VCaP (cell line): ENCODE measurements at regions not wholly inside any gene's neighbourhood (a gene's known extent, or its start where the extent isn't known, plus 50 kb on each side); places are given as distances from the start of the nearest gene placed in this dataset.

ENCODE experiments used
- H3K27ac ChIP-seq: fragments of 450-650 bp; 2 replicates; pipeline ENCODE4 v1.5.1; 2017
- CTCF ChIP-seq: fragments of 450-650 bp; conservative IDR thresholded peaks from 2 replicates; pipeline ENCODE4 v1.5.1; 2017; ENCODE audit warnings: mild to moderate bottlenecking, moderate library complexity

- no peak overlapping the region for H3K27ac ChIP-seq
- TF ChIP-seq CTCF: no peak
These were observed 550.8 kb upstream of the ZEB2 start for GRCh38 chr2:145070703-145071102.

DNA sequence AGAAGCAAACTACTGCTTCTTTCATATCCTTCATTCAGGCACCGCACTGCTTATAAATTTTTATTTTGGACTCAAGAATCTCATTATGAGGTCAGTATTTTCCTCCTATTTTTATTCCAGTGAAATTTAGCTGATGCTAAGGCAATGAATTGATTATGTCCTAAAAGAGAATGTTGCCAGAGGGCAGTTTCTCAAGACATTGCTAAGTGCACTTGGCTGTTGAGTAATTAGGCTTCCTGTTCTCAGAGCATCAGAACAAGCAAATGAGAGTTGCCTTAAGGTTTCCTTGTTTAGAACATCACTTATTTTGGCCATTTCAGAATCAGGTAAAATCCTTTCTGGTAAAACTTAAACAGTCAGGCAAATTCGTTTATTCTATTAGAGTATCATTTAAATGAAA lies 548.6 kb upstream of the ZEB2 start:
- TF ChIP-seq CTCF: no peak
- H3K27ac ChIP-seq: no peak overlapping the region

DNA sequence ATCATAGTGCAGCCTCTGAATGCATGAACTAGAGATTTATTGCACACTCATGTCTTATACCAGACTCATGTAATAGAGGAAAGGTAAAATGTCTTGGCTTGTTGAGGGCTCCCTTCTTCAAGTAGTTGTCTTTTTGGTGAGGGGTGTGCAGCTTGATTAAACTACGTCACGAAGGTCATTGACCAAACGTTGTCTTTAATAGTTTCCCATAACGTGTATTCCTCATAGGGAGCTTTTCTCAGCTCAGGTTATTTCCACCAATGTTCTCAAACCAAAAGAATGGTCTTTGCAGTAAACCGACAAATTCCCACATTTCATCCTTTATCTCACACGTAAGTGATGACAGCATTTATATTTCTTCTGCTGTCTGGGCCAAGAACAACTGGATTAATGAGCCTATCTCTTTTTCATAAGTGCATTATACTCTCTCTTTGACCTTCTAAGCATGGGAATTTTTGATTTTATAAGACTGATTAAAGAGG lies 547.7 kb upstream of the ZEB2 start:
- no peak overlapping the region for H3K27ac ChIP-seq
- no peak for TF ChIP-seq CTCF

DNA sequence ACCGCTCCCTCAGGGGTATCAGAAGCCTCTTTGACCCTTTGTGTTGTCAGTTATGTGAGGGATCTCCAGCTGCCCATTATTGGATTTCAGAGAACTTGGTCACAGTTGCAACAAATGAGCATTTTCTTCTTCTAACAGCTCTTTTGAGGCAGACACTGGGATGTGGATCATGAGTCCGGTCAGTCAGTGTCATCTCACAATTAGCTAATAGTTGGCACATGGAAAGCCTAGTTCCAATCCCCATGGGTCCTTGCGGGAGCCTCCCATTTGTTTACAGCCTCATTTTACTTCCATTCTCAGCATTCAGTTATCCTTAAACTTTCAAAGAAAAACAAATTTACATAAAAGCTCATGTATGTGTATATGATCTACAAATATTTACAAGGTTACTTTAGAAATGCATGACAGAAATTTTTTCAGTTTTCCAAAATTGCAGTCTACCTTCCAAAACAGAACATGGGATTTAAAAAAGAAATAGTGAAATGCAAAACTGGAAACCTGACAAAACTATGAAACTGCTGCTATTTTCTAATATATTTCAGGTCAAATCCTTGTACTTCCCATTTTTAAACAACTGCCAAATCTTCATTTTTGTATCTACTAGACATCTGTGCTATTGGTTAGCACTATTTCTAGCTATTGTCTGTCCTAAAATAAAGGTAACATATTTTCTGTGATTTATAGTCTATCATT lies 547.1 kb upstream of the ZEB2 start:
- no peak overlapping the region for H3K27ac ChIP-seq
- TF ChIP-seq CTCF: no peak

GRCh38 chr2:145066151-145066661 lies 546.3 kb upstream of the ZEB2 start:
- TF ChIP-seq CTCF: no peak

GRCh38 chr2:145065342-145065741 lies 545.4 kb upstream of the ZEB2 start:
- H3K27ac ChIP-seq: no peak overlapping the region
- TF ChIP-seq CTCF: no peak

More at GRCh38 chr2:145066151-145066661, 546.3 kb upstream of the ZEB2 start:
- H3K27ac ChIP-seq: no peak overlapping the region

GRCh38 chr2:145064511-145064910 lies 544.6 kb upstream of the ZEB2 start:
- H3K27ac ChIP-seq: no peak overlapping the region
- TF ChIP-seq CTCF: no peak
